ENCODE measurements at regions not wholly inside any gene's neighbourhood (a gene's known extent, or its start where the extent isn't known, plus 50 kb on each side); places are given as distances from the start of the nearest gene placed in this dataset.

DNA sequence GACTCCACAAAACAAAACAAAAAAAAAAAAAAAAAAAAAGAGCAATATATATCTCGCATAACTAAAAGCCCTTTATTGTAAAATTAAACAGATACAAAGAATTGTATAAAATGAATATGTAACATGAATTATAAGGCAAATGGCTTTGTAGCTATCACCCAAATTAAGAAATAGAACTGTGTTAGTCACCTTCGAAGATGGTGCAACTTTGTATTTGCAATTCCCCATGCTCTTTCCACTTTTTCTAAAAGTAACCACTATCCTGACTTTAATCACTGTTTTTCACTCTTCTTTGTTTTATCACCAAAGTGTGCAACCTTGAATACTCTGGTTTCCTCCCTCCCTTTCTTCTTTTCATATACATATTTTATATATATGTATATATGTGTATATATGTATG is 57.1 kb upstream of the HTR2A start:
- TF ChIP-seq, protein P1, sequence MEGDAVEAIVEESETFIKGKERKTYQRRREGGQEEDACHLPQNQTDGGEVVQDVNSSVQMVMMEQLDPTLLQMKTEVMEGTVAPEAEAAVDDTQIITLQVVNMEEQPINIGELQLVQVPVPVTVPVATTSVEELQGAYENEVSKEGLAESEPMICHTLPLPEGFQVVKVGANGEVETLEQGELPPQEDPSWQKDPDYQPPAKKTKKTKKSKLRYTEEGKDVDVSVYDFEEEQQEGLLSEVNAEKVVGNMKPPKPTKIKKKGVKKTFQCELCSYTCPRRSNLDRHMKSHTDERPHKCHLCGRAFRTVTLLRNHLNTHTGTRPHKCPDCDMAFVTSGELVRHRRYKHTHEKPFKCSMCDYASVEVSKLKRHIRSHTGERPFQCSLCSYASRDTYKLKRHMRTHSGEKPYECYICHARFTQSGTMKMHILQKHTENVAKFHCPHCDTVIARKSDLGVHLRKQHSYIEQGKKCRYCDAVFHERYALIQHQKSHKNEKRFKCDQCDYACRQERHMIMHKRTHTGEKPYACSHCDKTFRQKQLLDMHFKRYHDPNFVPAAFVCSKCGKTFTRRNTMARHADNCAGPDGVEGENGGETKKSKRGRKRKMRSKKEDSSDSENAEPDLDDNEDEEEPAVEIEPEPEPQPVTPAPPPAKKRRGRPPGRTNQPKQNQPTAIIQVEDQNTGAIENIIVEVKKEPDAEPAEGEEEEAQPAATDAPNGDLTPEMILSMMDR (IDR thresholded peaks at IDR 0.05) = no peak
- TF ChIP-seq EP300 (IDR thresholded peaks at IDR 0.05) (no peak), POLR2AphosphoS5 (IDR thresholded peaks at IDR 0.05) (no peak), POLR2A (IDR thresholded peaks at IDR 0.05; ENCODE audit: low read depth) (no peak)
- DNase-seq (ENCODE audit: extremely low spot score) = no peak
- no peak overlapping the region for H3K4me3 ChIP-seq
- H3K27me3 ChIP-seq = no peaks in the 10 kb centered on the region
- H3K4me1 ChIP-seq = no peaks in the 10 kb centered on the region
- intact Hi-C loops (cut with DNase I) = no loop called here
- no peak overlapping the region for H3K27ac ChIP-seq (replicated peaks in 1 of 4)
- WGBS = 88% methylated on average over 2 of the region's 2 CpGs
- H3K9me3 ChIP-seq = no peaks in the 10 kb centered on the region
- no peaks in the 10 kb centered on the region for H3K36me3 ChIP-seq

DNA sequence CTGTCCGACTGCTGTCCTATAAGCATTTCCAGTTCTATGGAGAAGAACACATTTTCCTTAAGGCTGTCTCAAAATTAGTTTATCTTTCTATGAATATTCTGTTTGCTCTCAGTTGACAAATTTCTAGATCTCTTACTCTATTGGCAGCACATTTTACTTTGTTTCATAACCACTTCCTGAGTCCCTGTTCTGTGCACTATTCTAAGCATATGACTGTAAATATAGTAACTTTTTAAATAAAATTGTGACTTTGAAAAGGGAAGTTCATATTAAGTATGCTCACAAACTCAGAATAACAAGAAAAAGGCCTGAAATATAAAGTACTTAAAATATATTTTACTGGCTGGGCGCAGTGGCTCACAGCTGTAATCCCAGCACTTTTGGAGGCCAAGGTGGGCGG is 56.5 kb upstream of the HTR2A start:
- Histone ChIP-seq H3K4me1 (no peaks in the 10 kb centered on the region), H3K9me3 (no peaks in the 10 kb centered on the region), H3K4me3 (no peak overlapping the region), H3K36me3 (no peaks in the 10 kb centered on the region), H3K27me3 (no peaks in the 10 kb centered on the region), H3K27ac (replicated peaks in 1 of 4) (no peak overlapping the region)
- DNase-seq (ENCODE audit: extremely low spot score) = no peak
- WGBS = 72% methylated on average over 3 of the region's 3 CpGs
- intact Hi-C loops (cut with DNase I) = no loop called here
- TF ChIP-seq POLR2AphosphoS5 (IDR thresholded peaks at IDR 0.05) (no peak), EP300 (IDR thresholded peaks at IDR 0.05) (no peak), POLR2A (IDR thresholded peaks at IDR 0.05; ENCODE audit: low read depth) (no peak)
- TF ChIP-seq, protein P1 (IDR thresholded peaks at IDR 0.05) = no peak

DNA sequence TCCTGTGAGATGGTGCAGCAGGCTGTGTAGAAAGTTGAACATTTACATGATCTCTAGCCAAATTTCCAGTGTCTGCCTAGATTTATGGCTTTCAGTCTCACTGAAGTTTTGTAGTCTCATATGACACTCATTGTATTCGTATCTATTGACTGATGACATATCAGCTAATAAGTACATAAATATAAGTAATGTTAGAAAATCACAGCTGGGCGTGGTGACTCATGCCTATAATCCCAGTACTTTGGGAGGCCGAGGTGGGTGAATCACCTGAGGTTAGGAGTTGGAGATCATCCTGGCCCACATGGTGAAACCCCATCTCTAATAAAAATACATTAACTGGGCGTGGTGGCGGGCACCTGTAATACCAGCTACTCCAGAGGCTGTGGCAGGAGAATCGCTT is 54.7 kb upstream of the HTR2A start:
- 76% methylated on average over 6 of the region's 6 CpGs for WGBS
- intact Hi-C loops (cut with DNase I) = no loop called here
- no peak for DNase-seq (ENCODE audit: extremely low spot score)
- Histone ChIP-seq H3K27me3 (no peaks in the 10 kb centered on the region), H3K9me3 (no peaks in the 10 kb centered on the region), H3K4me3 (no peak overlapping the region), H3K36me3 (no peaks in the 10 kb centered on the region), H3K4me1 (no peaks in the 10 kb centered on the region), H3K27ac (replicated peaks in 1 of 4) (no peak overlapping the region)
- TF ChIP-seq POLR2A (IDR thresholded peaks at IDR 0.05; ENCODE audit: low read depth) = no peak
- TF ChIP-seq POLR2AphosphoS5 (IDR thresholded peaks at IDR 0.05) = no peak
- TF ChIP-seq, protein P1 (IDR thresholded peaks at IDR 0.05) = no peak
- TF ChIP-seq EP300 (IDR thresholded peaks at IDR 0.05) = no peak

DNA sequence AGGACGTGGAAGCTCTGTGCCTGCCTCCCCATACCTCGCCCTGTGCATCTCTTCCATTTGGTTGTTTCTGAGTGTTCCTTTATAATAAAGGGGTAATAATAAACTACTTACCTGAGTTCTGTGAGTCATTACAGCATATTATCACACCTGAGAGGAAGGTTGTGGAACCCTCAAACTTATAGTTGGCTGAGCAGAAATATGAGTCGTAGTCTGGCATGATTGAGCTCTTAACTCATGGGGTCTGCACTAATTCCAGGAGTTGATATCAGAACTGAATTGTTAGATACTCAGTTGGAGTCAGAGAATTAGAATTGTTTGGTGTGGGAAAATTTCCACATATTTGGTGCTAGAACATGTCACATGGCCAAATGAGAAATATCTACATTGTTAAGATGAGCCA is 52.4 kb upstream of the HTR2A start:
- no peaks in the 10 kb centered on the region for H3K36me3 ChIP-seq
- TF ChIP-seq EP300 (IDR thresholded peaks at IDR 0.05) = no peak
- no peak for TF ChIP-seq POLR2AphosphoS5 (IDR thresholded peaks at IDR 0.05)
- TF ChIP-seq, protein P1 (IDR thresholded peaks at IDR 0.05) = no peak
- no peak for TF ChIP-seq POLR2A (IDR thresholded peaks at IDR 0.05; ENCODE audit: low read depth)
- WGBS = 91% methylated on average over 3 of the region's 3 CpGs
- H3K27ac ChIP-seq (replicated peaks in 1 of 4) = no peak overlapping the region
- DNase-seq (ENCODE audit: extremely low spot score) = no peak
- intact Hi-C loops (cut with DNase I) = no loop called here
- H3K9me3 ChIP-seq = no peaks in the 10 kb centered on the region
- no peaks in the 10 kb centered on the region for H3K4me1 ChIP-seq
- H3K4me3 ChIP-seq = no peak overlapping the region
- H3K27me3 ChIP-seq = no peaks in the 10 kb centered on the region

DNA sequence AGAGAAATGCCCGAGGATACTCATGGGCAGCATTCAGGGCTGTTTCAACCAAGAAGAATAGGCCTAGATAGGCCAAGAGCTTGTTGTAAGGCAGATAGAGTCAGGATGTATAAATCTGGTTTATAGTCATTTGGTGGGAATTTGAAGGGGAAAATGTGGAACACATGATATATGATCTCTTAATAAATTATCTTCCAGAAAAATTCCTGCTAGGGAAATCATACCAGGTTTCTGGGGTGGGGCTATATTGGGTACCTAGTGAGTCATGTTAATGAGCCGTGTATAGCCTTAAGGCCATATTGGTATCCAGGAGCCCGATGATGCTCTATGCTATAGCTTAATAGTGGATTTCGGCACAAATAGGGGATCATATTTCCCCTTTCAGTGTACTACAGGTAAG is 51.5 kb upstream of the HTR2A start:
- H3K36me3 ChIP-seq = no peaks in the 10 kb centered on the region
- intact Hi-C loops (cut with DNase I) = no loop called here

More for the DNA sequence above, 51.5 kb upstream of the HTR2A start:
- H3K27ac ChIP-seq (replicated peaks in 1 of 4) = no peak overlapping the region
- 86% methylated on average over 4 of the region's 4 CpGs for WGBS
- no peaks in the 10 kb centered on the region for H3K27me3 ChIP-seq
- no peaks in the 10 kb centered on the region for H3K4me1 ChIP-seq
- no peak overlapping the region for H3K4me3 ChIP-seq
- no peak for DNase-seq (ENCODE audit: extremely low spot score)
- TF ChIP-seq POLR2A (IDR thresholded peaks at IDR 0.05; ENCODE audit: low read depth) (no peak), POLR2AphosphoS5 (IDR thresholded peaks at IDR 0.05) (no peak), EP300 (IDR thresholded peaks at IDR 0.05) (no peak)
- TF ChIP-seq, protein P1 (IDR thresholded peaks at IDR 0.05) = no peak
- H3K9me3 ChIP-seq = no peaks in the 10 kb centered on the region

Measured in esophagus muscularis mucosa (tissue), 4 donors.